SK-N-DZ (cell line): ENCODE measurements at regions not wholly inside any gene's neighbourhood (a gene's known extent, or its start where the extent isn't known, plus 50 kb on each side); places are given as distances from the start of the nearest gene placed in this dataset.

Experiments
- DNase-seq: peaks from one replicate; pipeline ENCODE4 v3.0.0-alpha.2; 2015; ENCODE audit warnings: low spot score

DNA sequence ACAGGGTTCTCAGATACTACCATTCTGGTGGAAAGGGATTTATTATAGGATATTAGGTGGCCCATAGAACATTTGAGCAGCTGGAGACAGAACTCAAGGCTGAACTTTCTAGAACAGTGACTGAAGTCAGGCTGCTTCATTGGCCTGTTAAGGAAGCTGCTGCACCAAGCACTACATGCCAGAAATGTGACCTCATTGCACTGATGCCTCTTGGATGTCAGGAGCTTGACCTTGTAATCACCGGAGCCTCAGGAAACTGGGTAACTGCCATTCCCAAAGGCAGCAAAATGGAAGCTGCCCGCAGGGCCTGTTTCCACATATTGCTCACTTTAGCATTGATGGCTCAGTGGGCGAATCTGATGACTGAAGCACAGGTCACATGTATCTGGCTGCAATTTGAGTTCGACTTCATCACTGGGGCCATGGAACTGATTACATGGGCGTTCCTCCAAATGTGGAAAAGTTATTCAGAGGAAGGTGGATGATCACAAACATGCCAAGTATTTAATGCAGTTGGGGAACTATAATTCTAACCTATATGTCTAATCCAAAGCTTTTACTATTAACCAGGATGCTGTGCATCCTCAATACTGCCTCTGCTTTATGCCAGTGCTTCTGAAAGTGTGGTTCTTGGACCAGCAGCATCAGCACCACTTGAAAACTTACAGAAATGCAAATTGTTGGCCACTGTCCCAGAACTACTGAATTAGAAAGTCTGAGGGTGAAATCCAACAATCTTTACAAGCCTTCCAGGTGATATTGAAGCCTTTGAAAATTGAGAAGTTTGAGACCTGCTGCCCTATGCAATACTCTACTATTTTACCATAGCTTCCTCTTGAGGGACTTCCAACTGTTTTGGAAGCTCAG lies 337.2 kb upstream of the NAV3 start:
- no peak for DNase-seq

DNA sequence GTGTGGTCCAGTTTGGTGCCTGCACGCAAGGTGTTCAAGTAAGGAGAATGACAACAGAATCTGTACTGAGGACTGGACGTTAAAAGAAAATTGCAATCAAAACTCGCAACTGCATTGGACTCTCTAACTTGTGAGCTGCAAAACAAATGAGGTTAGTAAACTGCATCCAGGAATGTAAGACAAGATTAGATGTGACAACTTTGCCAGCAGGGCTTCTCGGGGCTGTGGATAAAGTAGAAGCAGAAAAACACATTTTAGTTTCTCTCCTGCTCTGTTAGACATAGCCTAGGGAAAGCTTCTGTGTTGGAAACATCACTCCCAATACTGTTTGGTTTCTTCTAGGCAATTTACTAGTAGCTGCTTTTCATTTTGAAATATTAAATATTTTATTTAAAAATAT lies 338.2 kb upstream of the NAV3 start:
- DNase-seq: no peak

DNA sequence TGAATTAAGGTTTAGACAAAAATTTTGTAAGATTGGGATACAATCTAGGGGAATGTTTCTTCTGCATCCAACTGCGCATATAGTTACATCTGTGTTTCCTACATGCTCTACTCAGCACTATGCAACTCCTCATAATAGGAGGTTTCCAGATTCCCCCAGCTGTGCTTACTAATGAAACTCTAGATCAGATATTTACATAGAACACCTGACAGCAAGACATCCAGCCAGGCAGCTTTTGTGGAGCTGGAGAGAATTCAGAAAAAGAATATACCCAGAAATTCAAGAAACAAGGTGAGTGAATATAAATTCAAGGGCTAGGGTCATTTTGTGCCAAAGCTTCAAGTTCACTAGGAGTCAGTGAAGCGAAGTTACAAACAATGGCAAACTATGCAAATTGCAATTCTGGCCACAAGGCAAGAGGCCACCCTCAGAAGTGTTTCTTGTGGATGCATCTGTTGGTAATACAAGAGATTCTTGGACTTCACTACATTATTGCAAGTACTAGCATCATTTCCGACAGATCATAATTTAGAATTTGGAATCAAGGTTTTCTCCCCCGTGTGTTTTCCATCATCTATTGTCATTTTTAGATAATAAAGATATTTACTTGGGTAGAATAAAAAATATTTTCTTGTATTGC lies 341.2 kb upstream of the NAV3 start:
- DNase-seq: no peak

DNA sequence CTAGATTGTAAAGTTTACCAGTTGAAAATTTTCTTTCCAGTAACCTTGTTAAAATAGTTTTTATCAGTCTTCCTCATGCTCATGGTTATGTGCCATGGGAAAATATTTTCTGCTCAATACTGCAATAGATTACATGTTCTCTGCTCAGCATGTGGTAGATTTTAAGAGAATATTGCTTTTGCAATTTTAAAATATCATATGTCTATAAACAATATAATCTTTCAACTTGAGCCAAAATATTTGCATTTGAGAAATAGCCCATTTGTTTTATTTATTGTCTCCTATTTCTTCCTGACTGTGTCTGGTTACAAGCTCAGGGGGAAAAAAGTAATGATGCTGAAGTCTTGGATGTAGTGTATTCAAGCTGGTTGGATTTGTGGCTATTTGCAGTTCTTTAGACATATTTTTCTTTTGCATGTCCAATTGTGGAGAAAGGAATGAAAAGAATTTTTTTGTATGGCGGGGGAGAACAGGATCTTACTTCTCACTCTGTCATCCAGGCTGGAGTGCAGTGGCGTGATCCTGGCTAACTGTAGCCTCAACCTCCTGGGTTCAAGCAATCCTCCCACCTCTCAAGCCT lies 342.6 kb upstream of the NAV3 start:
- no peak for DNase-seq

DNA sequence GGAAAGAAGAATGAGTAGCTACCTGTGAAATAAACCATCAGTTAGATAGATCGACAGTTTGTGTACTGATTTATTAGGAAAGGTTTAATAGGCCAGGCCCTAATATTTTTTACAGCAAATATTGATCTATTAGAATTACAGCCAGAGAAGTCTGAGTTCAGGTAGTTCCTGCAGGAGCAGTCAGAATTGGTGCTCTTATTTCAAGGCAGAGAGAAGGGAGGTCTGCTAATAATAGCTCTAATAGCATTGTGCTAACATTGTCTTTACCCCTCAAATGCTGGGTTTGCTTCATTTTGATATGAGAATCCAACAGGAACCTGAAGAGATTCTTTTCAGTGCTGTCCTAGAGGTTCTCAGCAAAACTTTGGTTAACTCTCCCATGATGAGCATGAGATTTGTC lies 343.8 kb upstream of the NAV3 start:
- DNase-seq: no peak

DNA sequence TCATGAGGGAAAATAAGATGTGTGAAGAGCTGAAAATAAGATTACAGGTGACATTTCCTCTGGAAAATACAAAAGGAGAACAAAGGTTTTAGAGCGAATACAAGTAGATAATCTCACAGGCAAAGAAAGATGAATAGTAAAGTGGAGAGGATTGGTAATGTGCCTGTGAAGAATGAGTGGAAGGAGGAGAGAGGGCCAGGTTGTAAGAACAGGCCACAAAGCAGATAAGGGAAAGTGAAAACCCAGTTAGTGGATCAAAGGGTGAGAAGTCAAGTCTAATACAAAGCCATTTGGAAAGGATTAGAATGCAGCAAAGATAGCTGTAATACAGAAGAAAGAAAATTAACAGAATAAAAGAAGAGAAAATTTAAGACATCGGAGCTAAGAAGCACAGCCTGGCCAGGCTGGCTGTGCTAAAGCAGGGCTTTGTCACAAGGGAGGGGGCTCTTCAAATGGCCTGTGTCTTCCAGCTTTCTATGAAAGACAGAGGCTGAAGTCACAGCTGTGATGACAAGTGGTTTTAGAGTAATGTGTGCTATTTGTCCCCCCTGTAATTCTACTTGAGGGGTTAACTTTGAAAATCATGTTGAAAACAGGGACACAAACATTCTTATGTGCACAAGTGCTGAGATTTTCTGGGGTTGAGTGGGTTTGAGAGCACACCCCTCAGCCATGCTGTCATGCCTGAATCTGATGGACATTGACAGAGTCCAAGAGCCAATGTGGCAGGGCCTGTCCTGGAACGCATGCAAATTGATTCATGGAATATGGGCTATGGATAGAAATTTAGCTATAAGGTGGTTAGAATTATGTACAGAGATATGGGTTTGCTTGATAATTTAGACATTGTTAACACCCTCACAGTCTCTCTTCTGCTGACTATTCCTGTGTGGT lies 344.5 kb upstream of the NAV3 start:
- no peak for DNase-seq

DNA sequence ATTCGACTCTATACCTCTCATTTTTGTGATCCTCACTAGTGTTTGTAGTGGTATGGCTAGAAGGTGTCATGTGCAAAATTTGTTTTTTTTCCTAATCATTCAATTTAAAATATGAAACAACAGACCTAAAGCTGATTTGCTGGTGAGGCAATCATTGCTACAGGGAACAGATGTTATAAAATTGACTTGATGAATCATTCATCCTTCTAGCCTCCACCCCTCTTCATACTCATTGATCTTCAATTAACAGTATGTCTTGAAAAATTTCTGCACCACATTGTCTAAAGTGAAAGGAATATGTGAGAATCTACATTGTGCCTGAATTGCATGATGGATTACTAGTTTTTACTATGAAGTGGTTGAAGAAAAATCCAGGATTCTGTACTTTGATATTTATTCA lies 349.0 kb upstream of the NAV3 start:
- DNase-seq: no peak

DNA sequence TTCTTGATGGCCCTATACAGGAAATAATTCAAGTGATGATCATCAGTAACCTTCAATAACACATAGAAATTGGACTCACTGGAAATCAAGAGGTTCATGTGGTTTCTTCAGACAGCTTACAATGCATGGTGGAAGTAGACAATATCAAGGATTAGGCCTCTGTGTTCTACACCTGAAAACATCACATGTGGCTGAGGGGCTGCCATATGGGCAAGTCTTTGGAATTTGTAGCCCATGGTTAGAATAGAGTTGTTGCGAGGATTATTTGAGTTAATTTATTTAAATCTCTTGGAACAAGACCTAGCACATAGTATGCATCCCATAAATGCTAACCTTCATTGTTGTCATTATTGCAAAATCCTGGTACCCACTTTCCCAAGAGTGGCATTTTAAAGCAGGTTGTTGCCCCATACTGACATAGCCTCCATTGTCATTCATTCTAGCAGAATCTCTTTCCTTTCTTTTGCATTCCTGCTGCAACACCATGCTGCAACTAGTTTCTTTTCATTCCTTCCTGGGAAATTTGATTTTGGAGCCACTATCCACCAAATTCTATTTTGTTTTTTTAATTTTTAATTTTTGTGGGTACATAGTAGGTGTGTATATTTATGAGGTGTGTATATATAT lies 352.7 kb upstream of the NAV3 start:
- DNase-seq: no peak

DNA sequence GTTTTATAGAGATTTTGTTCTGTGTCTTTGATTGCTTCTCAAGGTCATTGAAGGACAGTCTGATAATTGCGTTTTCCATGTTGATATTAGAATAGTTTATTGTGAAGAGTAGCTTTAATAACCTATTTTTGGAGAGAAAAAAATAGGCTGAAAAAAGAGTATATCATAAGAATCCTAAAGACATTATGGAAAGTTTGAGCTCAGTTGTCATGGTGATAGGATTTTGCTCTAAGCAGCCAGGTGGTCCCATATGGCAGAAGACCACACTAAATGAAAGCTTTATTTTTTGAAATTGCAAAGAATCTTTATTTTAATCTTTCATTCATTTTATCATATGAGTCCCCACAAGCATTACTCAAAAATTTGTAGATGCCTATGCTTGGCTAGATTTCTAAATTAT lies 358.9 kb upstream of the NAV3 start:
- DNase-seq: no peak

DNA sequence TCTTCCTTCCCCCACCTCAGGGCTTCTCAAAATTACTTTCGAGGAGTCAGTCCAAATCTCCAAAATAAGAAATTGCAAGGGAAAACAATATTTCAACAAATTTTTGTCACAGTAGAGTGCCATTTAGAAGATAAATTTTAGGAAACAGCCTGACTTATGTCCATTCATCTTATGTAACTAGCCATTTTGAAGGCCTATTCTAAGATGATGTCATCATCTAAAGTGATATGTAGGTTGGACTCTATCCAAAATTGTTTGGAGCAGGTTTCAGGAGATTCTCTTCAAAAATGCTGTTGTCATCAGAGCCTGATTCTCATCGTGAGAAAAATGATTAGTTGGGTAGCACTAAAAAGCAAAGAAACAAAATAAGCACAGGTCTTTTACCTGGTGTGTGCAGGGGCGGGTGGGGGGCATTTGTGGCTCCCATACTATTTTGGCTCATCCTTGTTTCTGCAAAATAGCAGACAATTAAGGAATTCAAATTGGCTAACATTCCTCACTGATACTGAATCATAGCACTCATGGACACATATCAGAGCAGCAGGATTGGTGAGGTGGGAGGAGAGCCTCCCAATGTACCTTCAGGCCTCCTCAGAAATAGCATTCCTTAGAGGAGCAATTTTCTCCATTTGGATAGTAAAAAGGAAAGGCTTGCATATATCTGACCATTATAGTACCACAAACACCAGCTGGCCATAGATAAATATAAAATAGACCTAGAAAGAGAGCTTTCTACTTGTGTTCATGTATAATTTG lies 360.9 kb upstream of the NAV3 start:
- DNase-seq: no peak

DNA sequence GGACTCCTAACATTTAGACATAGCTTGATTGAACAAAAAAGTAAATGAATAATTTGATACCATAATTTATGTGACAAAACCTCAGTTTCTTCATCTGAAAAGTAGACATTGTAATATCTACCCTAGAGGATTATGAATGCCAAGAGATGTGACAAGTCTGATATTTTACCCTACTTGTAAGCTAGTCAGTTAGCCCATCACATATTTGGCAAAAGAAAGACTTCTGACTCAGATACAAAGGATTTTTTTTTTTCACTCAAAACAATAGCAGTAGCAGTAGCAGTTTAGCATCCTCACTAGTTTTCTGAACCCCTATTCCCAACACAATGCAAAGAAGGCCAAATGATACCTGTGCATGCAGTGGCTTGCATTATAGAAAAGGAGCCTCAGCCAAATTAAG lies 377.3 kb upstream of the E2F7 start:
- DNase-seq: no peak

DNA sequence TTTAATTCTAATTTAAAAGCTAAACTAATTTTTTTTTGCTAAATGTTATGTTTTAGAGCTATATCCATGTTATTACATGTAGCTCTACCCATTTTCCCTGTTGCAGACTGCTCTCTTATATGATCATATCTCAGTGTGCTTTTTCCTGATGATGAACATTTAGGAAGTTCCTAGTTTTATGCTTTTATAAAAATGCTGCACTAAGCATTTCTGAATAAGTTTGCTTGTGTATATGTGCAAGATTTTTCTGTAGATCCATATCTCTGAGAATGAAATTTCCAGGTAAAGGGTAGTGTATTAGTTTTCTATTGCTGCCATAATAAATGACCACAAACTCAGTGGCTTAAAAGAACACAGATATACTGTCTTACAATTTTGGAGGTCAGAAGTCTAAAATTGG lies 374.4 kb upstream of the E2F7 start:
- no peak for DNase-seq

DNA sequence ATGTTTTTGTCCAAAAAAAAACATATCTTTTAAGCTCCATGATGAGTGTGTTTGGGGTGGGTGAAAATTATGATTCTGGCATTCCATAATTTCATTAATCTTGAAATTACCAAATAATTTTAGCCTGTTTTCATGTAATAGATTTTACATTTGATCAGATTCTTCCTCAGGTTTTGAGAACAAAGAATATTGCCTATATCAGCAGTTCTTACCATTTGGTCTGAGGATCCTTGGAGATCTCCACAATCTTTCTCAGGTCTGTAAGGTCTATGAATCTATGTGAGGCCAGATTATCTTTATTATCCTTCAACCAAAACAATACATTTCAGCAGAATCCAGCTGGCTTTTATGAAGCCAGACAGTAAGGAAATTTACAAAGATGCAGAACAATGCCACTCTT lies 373.3 kb upstream of the E2F7 start:
- no peak for DNase-seq

DNA sequence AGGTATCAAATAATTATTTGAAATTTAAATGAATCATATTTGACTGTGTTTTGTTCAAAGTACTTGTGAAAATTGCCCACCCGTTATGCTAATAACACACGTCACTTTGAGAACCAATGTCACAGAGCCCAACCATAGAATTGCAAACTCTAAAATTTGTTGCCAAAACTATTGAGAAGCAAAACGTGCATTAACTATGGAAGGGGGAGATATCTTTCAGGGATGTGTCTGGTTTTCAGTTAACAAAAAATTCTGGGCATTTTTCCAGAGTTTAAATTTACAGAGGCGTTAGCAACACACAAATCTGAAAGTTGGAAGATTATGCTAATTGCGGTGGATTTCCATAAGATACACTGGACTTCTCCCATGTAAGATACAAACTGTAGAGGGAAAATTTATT lies 371.8 kb upstream of the E2F7 start:
- DNase-seq: no peak

DNA sequence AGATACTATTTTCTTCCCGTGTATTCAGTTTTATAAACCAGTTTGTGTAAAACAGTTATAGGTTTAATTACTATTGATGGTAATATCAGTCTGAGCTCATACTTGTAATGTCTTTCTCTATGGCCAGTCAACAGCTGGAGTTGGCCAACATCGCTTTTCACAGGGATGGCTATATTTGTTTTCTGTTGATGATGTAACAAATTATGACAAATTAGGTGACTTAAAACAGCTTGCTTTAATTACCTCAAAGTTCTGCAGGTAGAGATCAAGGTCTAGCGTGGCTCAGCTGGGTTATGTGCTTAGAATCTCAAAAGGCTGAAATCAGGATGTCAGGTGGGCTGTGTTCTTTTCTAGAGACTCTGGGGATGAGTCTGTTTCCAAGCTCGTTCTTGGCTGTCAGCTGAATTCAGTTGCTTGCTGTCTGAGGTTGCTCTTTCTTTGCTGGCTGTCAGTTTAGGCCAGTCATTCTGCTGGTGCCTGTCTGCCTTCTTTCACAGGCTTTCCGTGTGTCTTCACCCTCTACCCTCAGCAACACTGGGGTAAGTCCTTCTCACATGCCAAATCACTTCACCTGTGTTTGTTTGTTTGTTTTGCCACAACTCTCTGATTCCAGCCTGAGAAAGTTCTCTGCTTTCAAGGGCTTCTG lies 370.2 kb upstream of the E2F7 start:
- no peak for DNase-seq

DNA sequence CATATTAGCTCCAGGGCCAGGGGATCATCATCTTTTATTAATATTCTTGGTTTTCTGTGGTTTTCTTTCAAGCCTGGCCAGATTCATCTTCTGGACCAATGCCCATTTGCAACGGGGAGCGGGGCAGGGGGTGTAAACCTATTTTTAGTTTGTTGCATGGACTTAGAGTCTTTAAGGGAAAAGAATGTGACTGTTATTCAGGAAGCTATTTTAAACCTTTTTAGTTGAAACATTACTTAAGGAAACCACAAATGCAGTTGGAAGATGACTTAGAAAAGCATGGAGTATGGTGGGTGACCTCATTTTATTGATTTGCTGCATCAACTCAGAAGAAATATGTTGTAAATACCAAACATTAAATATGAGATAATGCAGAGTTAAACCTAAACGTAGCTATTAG lies 368.4 kb upstream of the E2F7 start:
- no peak for DNase-seq

DNA sequence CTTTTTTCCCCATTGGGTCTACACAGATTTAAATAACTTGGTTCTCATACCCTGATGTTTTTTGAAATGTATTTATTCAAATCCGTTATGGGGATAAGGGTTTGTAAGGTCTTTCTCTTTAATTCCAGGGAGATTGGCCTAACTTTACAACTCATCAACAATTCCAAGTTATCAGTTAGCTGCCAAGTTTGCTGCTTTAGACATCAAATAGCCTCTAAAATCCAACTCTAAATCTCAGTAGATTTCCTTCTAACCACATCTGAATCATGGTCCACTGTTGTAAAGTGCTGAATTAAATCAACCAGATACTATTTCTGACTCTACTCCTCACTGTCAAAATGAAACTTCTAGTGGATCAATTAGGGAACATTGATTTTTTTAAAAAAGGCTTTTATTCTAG lies 364.1 kb upstream of the E2F7 start:
- no peak for DNase-seq

DNA sequence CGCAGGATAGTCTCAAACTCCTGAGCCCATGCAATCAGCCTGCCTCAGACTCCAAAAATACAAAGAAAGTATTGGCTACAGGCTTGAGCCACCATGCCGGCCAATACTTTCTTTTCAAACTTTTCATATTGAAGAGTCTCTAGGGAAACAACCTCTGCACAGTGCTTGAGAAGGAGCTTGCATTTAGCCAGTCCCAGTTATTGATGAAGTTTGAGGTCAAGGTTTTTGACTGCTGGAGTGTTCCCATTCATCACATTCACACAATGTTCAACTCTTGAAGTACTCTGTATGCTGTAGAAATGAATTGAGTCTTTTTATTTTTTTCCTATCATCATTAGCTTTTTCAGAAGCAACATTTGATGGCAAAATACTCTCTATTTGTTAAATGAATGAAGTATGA lies 355.8 kb upstream of the E2F7 start:
- DNase-seq: no peak

DNA sequence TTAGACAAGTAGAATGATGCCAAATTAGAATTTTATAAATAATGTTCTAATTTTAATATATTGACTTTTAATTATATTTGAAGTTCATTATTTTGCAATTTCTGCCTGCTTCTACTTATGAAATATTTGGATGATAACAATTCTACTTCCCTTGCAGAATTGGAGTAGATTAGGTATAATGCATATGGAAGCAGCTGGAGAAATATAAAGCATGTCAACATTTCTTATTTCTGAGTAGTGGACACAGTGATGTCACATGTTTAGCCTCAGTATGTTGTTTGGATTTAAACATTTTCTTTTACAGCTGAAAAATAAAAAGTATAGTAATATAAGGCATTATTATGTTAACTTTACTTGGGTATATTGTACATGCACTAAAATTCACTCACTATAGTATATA lies 344.2 kb upstream of the E2F7 start:
- no peak for DNase-seq

DNA sequence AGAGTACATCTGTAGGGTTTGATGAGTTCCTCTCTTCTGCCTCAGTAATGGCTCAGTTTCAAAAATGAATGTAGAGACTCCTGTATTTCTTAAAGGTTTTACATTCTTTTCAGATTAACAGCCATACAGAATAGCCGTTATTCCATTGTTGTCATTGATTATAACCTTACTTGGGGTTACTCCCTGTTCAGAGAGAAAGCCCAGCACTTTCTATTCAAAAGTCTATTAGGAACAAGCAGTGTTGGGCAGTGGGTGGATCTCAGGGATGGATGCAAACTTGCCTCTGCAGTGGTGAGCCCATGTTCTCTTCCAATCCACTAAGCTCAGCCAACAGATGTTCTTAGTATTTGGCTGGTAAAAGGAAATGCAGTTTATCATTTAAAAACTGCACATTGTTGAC lies 342.6 kb upstream of the E2F7 start:
- no peak for DNase-seq
